GM12874 (cell line): ENCODE measurements at regions not wholly inside any gene's neighbourhood (a gene's known extent, or its start where the extent isn't known, plus 50 kb on each side); places are given as distances from the start of the nearest gene placed in this dataset.

Experiments
- TF ChIP-seq, protein P1 (sequence below): IDR thresholded peaks from 2 replicates; pipeline ENCODE4 v1.5.1; 2011; ENCODE audit warnings: low read depth, mild to moderate bottlenecking, control low read depth, low read length, moderate library complexity; ENCODE audit not compliant: insufficient read depth

DNA sequence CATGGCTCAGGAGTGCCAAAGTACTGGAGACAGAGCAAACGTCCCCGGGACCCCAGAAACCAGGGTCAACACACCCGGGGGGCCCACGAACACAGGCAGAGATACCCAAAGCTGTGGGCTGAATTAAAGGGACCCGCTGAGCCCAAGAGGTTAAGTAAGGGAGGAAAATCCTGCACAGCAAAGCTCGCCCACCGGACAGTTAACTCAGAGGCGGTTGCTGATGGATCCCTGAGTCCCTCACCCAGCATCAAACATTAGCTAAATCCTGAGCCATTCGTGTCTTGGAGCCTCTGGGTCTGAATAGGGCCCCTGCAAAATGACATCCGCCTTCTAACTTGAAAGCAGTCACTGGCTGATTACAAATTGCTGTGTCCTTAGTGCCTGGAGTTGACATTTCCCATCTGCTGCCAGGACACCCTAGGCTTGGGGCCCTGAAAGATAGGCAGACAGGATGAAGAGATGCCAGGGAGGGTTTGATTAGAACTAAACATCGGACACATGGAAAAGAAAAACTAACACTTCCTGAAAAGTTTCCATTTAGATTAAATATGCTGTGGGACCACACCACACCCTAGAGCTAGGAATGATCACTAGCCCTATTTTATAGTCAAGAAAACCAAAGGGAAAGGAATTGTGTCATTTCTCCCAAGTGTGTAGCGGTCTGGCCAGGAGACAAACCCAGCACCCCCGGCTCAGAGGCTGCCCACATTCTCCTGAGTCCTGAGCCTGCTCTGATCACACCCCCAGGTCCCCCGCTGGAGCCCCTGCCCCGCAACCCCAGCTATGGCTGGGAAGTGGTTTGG lies 239.3 kb downstream of the NPHP4 start:
- TF ChIP-seq, protein P1, sequence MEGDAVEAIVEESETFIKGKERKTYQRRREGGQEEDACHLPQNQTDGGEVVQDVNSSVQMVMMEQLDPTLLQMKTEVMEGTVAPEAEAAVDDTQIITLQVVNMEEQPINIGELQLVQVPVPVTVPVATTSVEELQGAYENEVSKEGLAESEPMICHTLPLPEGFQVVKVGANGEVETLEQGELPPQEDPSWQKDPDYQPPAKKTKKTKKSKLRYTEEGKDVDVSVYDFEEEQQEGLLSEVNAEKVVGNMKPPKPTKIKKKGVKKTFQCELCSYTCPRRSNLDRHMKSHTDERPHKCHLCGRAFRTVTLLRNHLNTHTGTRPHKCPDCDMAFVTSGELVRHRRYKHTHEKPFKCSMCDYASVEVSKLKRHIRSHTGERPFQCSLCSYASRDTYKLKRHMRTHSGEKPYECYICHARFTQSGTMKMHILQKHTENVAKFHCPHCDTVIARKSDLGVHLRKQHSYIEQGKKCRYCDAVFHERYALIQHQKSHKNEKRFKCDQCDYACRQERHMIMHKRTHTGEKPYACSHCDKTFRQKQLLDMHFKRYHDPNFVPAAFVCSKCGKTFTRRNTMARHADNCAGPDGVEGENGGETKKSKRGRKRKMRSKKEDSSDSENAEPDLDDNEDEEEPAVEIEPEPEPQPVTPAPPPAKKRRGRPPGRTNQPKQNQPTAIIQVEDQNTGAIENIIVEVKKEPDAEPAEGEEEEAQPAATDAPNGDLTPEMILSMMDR = no peak

DNA sequence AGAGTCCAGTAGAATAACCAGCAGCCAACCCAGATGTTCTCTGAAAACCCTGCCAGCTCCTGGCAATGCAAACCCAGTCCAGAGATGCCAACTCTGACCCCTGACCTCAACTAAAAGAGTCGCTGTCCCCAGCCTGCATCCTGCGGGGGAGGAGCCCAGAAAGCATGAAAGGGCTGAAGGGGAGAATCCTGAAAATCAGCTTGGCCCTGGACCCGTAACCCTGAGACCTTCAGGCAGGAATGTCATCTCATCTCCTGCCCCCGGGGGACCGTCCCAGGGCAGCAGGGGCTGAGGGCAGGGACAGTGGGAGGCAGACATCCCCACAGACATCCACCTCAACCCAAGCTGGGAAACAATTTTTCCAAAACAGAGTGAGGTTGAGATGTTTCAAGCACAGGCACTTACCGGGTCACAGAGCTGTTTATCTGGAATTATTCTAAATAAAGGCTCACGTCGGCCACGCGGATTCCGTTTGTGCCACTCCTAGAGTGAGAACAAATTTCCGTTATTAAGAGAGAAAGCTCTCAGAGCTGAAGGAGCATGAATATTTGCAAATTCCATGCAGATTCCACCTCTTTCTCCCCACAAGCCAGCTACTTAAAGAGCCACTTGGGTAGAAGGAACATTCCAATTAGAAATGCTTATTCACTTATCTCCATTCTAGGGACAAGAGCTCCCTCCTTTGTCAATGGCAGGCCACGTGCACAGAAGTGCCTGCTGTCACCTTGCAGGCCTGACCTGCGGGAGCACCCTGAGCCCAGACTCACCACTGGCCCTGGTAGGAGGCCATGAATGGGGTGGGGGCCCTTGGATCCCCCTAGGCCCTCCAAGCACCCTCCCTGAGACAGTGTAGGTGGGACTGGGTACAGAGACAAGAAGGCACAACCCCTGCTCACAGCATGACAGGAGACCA lies 240.1 kb downstream of the NPHP4 start:
- TF ChIP-seq, protein P1 = no peak

DNA sequence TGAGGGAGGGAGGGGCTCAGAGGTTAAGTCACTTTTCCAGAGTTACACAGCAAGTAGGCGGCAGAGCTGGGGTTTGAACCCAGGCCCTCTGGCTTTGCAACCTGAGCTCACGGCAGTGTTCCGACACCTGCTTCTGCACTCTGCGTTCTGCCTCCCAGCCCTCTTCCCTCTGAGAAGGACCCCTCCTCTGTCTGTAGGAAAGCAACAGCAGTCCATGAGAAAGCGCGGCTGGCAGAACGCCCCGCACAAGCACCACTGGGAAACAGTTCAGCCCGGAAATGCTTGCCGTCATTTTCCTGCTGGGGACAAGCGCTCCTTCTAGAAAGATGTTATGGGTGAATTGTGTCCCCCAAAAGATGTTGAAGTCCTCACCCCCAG lies 241.1 kb downstream of the NPHP4 start:
- TF ChIP-seq, protein P1 = no peak

DNA sequence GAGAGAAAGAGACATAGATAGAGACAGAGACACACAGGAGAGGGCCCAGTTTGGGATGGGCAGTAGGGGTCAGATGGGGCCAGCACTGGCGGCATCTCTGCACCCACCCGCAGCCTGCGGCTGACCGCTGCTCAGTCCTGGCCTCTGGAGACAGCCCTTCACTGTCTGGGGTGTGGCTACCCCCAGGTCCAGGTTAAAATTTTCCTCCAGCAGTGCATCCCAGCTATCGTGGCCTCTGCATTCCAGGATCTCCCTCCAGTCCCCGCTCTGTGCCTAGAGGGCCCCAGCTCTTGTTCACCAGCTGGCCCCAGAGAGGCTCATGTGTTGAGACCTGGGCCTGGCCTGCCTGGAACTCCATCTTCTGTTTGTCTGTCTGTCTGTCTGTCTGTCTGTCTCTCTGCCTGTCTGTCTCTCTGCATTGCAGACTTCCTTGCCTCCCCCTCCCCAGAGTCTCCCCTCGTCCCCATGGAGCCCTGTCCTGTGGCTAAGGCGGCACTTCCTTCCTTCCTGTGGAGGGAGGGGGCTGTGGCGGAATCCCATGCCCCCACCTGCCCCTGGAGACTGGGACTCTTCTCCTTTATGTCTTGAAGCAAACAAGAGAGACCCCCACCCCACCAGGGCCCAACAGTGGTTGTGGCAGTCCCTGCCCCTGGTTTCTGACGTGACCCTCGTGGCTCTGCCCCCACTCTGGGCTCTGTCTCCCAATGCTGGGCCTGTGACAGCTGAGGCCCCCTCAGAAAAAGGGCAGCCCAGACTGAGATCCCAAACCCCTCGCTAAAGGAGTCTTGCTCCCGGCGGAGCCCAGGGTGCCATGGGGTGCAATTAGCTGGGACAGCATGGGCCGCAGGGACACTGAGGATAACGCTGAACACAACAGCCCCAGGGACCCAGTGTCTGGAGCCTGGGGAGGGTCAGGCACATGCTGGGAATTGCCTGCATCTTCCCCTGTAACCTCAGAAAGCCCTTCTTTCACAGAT lies 241.8 kb downstream of the NPHP4 start:
- TF ChIP-seq, protein P1 = no peak

DNA sequence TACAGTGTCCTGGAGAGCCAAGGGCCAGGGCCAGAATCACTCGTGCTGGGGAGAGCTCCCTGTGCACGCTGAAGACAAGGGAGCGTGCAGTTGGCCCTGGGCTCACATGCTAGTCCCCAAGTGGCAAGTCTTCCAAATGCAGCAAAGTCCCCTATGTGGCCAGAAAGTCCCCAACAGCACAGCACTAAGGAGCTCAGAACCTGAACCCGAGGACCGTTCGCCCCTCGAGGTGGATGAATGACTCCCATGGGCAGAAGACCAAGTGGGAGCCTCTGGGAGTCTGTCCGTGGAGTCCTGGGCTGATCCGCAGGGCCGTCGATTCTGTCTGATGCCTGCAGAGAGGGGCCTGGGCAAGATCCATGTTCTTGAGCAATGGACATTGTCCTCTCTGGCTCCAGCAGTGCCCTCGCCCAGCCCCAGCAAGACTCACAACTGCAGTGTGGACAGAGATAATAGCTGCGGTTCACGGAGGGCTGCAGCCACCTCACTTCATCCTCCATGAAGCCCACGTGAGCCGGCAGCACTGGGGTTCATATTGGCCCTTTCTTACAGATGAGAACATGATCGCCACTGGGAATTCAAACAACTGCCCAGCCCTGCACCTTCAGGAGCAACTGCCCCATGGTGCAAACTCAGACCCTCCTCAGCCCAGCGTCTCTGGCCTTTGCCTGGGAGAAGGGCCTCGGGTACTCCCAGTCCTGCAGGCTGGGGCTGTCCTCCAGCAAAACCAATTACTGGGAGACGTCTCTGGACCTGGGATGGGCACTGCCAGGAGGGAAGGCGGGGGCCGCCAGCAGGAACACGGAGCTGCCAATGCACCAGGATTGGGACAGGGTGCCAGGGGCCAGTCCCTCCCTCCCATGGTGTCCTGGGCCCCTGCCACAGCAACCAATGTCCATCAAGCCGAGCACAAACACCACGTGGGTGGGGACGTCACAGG lies 243.7 kb downstream of the NPHP4 start:
- TF ChIP-seq, protein P1 = no peak

DNA sequence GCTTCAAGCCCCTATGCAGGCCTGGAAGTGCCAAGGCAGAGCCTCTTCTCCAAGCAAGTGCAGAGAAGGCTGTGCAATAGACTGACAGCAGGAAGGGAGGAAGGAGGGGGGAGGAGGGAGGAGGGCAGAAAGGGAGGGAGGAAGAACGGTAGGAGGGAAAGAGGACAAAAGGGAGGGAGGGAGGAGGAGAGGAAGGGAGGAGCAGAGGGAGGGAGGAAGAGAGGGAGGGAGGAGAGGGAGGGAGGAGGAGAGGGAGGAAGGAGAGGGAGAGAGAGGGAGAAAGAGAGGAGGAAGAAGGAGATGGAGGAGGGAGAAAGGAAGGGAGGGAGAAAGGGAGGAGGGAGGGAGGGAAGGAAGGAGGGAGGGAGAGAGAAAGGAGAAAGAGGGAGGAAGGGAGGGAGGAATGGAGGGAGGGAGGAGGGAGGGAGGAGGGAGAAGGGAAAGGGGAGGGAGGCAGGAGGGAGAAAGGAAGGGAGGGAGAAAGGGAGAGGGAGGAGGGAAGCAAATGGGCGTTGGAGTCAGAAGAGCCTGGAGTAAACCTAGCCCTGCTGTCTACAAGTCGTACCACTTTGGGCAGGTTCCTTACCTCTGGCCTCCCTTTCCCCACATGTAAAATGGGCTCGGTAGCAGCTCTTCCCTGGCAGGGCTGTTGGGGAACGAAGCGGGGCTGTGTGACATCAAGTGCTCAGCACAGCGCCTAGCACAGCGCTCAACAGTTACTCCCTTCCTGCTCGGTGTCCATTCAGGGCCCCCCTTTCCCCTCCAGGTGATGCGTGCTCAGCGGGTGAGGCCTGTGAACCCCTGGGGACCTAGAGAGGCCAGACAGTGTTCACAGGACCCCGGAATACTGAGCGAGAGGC lies 244.6 kb downstream of the NPHP4 start:
- TF ChIP-seq, protein P1 = no peak
